GM12864 (cell line): ENCODE measurements at regions not wholly inside any gene's neighbourhood (a gene's known extent, or its start where the extent isn't known, plus 50 kb on each side); places are given as distances from the start of the nearest gene placed in this dataset.

Experiments
- DNase-seq: peaks from one replicate; pipeline ENCODE4 v3.0.0-alpha.2; 2011; ENCODE audit warnings: low read depth
- H3K4me3 ChIP-seq: 2 replicates; pipeline ENCODE4 v1.5.1; 2011; ENCODE audit warnings: mild to moderate bottlenecking, low read depth, low read length, control low read depth
- CTCF ChIP-seq: IDR thresholded peaks from 2 replicates; pipeline ENCODE4 v1.5.1; 2011; ENCODE audit warnings: low read depth, mild to moderate bottlenecking, moderate library complexity, low read length, control low read depth, inconsistent platforms; ENCODE audit errors: missing control alignments

GRCh38 chr2:129627437-129627836, 352.0 kb upstream of the RAB6C start:
- DNase-seq = no peak
- no peak overlapping the region for H3K4me3 ChIP-seq
- TF ChIP-seq CTCF = peak; percentile 4

- H3K4me3 ChIP-seq = no peak overlapping the region
- TF ChIP-seq CTCF = no peak
These were observed 342.8 kb upstream of the RAB6C start for GRCh38 chr2:129636692-129637091.

DNA sequence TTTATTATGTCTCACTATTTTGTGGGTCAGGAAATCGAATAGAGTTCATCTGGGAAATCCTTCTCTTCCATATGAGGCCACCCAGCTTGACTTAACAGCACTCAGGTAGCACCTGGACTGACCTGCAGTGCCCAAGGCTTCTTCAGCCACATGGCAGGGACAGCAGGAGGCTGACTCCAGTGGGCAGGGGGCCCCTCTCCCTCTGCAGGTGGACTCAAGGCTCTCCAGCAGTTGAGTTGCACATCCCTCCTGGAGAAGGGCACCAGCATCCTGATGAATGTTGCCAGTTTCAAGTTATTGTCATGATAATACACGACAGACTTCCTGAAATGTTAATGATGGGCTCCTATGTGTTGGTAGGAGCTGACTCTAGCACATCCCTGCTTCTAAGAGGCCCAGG, 338.1 kb upstream of the RAB6C start:
- TF ChIP-seq CTCF = no peak
- no peak for DNase-seq
- no peak overlapping the region for H3K4me3 ChIP-seq

More at GRCh38 chr2:129636692-129637091, 342.8 kb upstream of the RAB6C start:
- DNase-seq = no peak

GRCh38 chr2:129642526-129643043, 336.9 kb upstream of the RAB6C start:
- no peak for TF ChIP-seq CTCF
- no peak overlapping the region for H3K4me3 ChIP-seq
- DNase-seq = no peak

- no peak for TF ChIP-seq CTCF
- no peak overlapping the region for H3K4me3 ChIP-seq
- no peak for DNase-seq
These were observed 334.1 kb upstream of the RAB6C start for GRCh38 chr2:129645335-129645734.

DNA sequence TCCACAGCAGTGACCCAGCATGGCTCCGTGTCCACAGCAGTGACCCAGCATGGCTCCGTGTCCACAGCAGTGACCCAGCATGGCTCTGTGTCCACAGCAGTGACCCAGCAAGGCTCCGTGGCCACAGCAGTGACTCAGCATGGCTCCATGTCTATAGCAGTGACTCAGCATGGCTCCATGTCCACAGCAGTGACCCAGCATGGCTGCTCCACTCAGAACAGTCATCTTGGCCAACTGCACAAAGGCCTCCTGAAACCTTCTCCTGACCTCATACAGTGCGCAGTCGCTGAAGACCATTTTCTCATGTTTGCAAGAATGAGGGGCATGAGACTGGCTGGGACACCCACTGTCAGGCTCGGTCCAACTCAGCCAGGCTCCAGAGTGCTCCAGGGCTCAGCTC, 333.4 kb upstream of the RAB6C start:
- DNase-seq = no peak
- no peak overlapping the region for H3K4me3 ChIP-seq
- TF ChIP-seq CTCF = no peak

GRCh38 chr2:129653246-129653645, 326.2 kb upstream of the RAB6C start:
- no peak for DNase-seq
- TF ChIP-seq CTCF = no peak
- no peak overlapping the region for H3K4me3 ChIP-seq
